Naive thymus-derived CD4-positive, alpha-beta T cell (primary cell): ENCODE measurements at regions not wholly inside any gene's neighbourhood (a gene's known extent, or its start where the extent isn't known, plus 50 kb on each side); places are given as distances from the start of the nearest gene placed in this dataset.

Experiments used
- ATAC-seq: fragments of 150-1000 bp; cut with Tn5 transposase; 2 replicates; pipeline ENCODE4 v1.10.0; 2021; ENCODE audit warnings: mild to moderate bottlenecking, moderate library complexity
- CTCF ChIA-PET: fragments of 350-600 bp; sonication (Branson Sonifier 250); formaldehyde crosslinking; loops from one replicate; lab custom pipeline; 2021; ENCODE audit warnings: antibody characterized with exemption; lab: Charles Lee
- POLR2A ChIA-PET: fragments of 350-600 bp; sonication (Branson Sonifier 250); formaldehyde crosslinking; loops from one replicate; lab custom pipeline; 2021; ENCODE audit warnings: antibody characterized with exemption, inconsistent platforms; lab: Charles Lee
- DNase-seq, 9 donors: peaks; one replicate each; pipeline versions ENCODE4 v3.0.0 to v3.0.0-alpha.2; 2020 to 2022; ENCODE audit warnings: mixed read lengths in 1 of 9
- H3K27ac ChIP-seq: one replicate; pipeline ENCODE4 v1.7.0; 2013; ENCODE audit warnings: mild to moderate bottlenecking, low read depth, low read length, moderate library complexity
- H3K27me3 ChIP-seq, 2 donors: one replicate each; pipeline ENCODE4 v1.7.0; 2013; ENCODE audit warnings: low read length in 2 of 2, mild to moderate bottlenecking in 2 of 2, moderate library complexity in 2 of 2; ENCODE audit not compliant: control insufficient read depth in 2 of 2, insufficient read depth in 2 of 2
- H3K36me3 ChIP-seq, 3 experiments: 1 replicate in 2 of 3; 2 replicates in 1 of 3; pipeline ENCODE4 v1.7.0; 2013; ENCODE audit warnings: low read length in 3 of 3, mild to moderate bottlenecking in 3 of 3, moderate library complexity in 1 of 3; ENCODE audit not compliant: insufficient read depth in 3 of 3, control insufficient read depth in 2 of 3
- H3K4me1 ChIP-seq, 2 donors: one replicate each; pipeline ENCODE4 v1.7.0; 2013; ENCODE audit warnings: low read length in 2 of 2, mild to moderate bottlenecking in 2 of 2, moderate library complexity in 1 of 2; ENCODE audit not compliant: control insufficient read depth in 2 of 2, insufficient read depth in 2 of 2
- H3K4me3 ChIP-seq: 2 replicates; pipeline ENCODE4 v1.7.0; 2013; ENCODE audit warnings: mild to moderate bottlenecking, low read length
- H3K9me3 ChIP-seq, 3 experiments: 1 replicate in 2 of 3; 2 replicates in 1 of 3; pipeline ENCODE4 v1.7.0; 2013; ENCODE audit warnings: low read length in 3 of 3; ENCODE audit not compliant: control insufficient read depth in 2 of 3
- H3K27ac Mint-ChIP-seq, 9 donors: one replicate each; pipeline ENCODE4 v1.8.0; 2020 to 2022; ENCODE audit warnings: mixed read lengths in 9 of 9, mild to moderate bottlenecking in 8 of 9, moderate library complexity in 5 of 9, inconsistent platforms in 2 of 9
- H3K27me3 Mint-ChIP-seq, 5 donors: one replicate each; pipeline ENCODE4 v1.8.0; 2021 to 2022; ENCODE audit warnings: mixed read lengths in 5 of 5, mild to moderate bottlenecking in 1 of 5
- H3K36me3 Mint-ChIP-seq, 5 donors: one replicate each; pipeline ENCODE4 v1.8.0; 2020 to 2022; ENCODE audit warnings: mixed read lengths in 5 of 5, mild to moderate bottlenecking in 3 of 5, inconsistent platforms in 1 of 5
- H3K4me1 Mint-ChIP-seq, 7 donors: one replicate each; pipeline ENCODE4 v1.8.0; 2020 to 2022; ENCODE audit warnings: mixed read lengths in 7 of 7, mild to moderate bottlenecking in 3 of 7, inconsistent platforms in 1 of 7
- H3K4me3 Mint-ChIP-seq, 10 donors: one replicate each; pipeline ENCODE4 v1.8.0; 2020 to 2022; ENCODE audit warnings: mild to moderate bottlenecking in 10 of 10, mixed read lengths in 10 of 10, moderate library complexity in 6 of 10, inconsistent platforms in 2 of 10
- H3K9me3 Mint-ChIP-seq, 11 donors: one replicate each; pipeline ENCODE4 v1.8.0; 2020 to 2022; ENCODE audit warnings: mixed read lengths in 11 of 11, mild to moderate bottlenecking in 4 of 11, inconsistent platforms in 1 of 11, moderate library complexity in 1 of 11
- intact Hi-C, 2 donors: fragments of 100-400 bp; cut with micrococcal nuclease; formaldehyde crosslinking; loops; one replicate each; pipeline ENCODE4 v1.15.1; 2023

GRCh38 chr4:32962100-32962499 lies 2241.9 kb downstream of the PCDH7 start:
- Histone ChIP-seq H3K36me3 (no peaks in the 10 kb centered on the region), H3K27ac (no peak overlapping the region), H3K4me3 (no peak overlapping the region), H3K9me3 (no peaks in the 10 kb centered on the region), H3K27me3 (no peaks in the 10 kb centered on the region), H3K4me1 (no peaks in the 10 kb centered on the region)
- ChIA-PET CTCF (no interaction called here), POLR2A (no interaction called here)
- ATAC-seq = no peak
- Mint-ChIP-seq H3K27ac (no peak overlapping the region), H3K4me3 (no peak overlapping the region), H3K9me3 (peaks cover 0 to 16% (median 2%) of the 10 kb centered on the region in 11 donors), H3K36me3 (no peaks in the 10 kb centered on the region), H3K4me1 (no peaks in the 10 kb centered on the region), H3K27me3 (no peaks in the 10 kb centered on the region)
- DNase-seq = no peak
- intact Hi-C loops = loop anchor here in 1 of 2 donors (10.0 kb wide), 1 partner anchor 63 kb away; no protein-coding TSS in a partner anchor

GRCh38 chr4:32985256-32985655 lies 2265.1 kb downstream of the PCDH7 start:
- DNase-seq = no peak
- ChIA-PET POLR2A (no interaction called here), CTCF (no interaction called here)
- Mint-ChIP-seq H3K9me3 (peaks cover 0 to 20% (median 5%) of the 10 kb centered on the region in 11 donors), H3K27me3 (no peaks in the 10 kb centered on the region), H3K4me1 (no peaks in the 10 kb centered on the region), H3K27ac (no peak overlapping the region), H3K36me3 (no peaks in the 10 kb centered on the region), H3K4me3 (no peak overlapping the region)
- intact Hi-C loops = no loop called here
- Histone ChIP-seq H3K9me3 (no peaks in the 10 kb centered on the region), H3K36me3 (no peaks in the 10 kb centered on the region), H3K4me3 (no peak overlapping the region), H3K27me3 (no peaks in the 10 kb centered on the region), H3K4me1 (no peaks in the 10 kb centered on the region), H3K27ac (no peak overlapping the region)
- ATAC-seq = no peak

GRCh38 chr4:32986236-32986635 lies 2266.1 kb downstream of the PCDH7 start:
- DNase-seq (no peak), ATAC-seq (no peak)
- Mint-ChIP-seq H3K27me3 (no peaks in the 10 kb centered on the region), H3K4me3 (no peak overlapping the region), H3K27ac (no peak overlapping the region), H3K4me1 (no peaks in the 10 kb centered on the region), H3K9me3 (peaks cover 0 to 14% (median 5%) of the 10 kb centered on the region in 11 donors), H3K36me3 (no peaks in the 10 kb centered on the region)
- H3K9me3 ChIP-seq = no peaks in the 10 kb centered on the region
- H3K27me3 ChIP-seq = no peaks in the 10 kb centered on the region
- no peaks in the 10 kb centered on the region for H3K36me3 ChIP-seq
- intact Hi-C loops = no loop called here
- POLR2A ChIA-PET = no interaction called here
- H3K27ac ChIP-seq = no peak overlapping the region
- CTCF ChIA-PET = no interaction called here
- no peak overlapping the region for H3K4me3 ChIP-seq
- no peaks in the 10 kb centered on the region for H3K4me1 ChIP-seq

GRCh38 chr4:32987111-32987510 lies 2266.9 kb downstream of the PCDH7 start:
- no peaks in the 10 kb centered on the region for H3K27me3 Mint-ChIP-seq

GRCh38 chr4:32988165-32988811 lies 2268.1 kb downstream of the PCDH7 start:
- peaks cover 0 to 11% (median 3%) of the 10 kb centered on the region in 11 donors for H3K9me3 Mint-ChIP-seq
- no peak overlapping the region for H3K27ac Mint-ChIP-seq
- ATAC-seq (no peak), DNase-seq (no peak)
- POLR2A ChIA-PET = no interaction called here
- intact Hi-C loops = no loop called here
- no peak overlapping the region for H3K4me3 ChIP-seq
- no peaks in the 10 kb centered on the region for H3K27me3 Mint-ChIP-seq
- no peaks in the 10 kb centered on the region for H3K36me3 ChIP-seq
- CTCF ChIA-PET = no interaction called here
- H3K4me1 ChIP-seq = no peaks in the 10 kb centered on the region
- no peaks in the 10 kb centered on the region for H3K9me3 ChIP-seq
- H3K27me3 ChIP-seq = no peaks in the 10 kb centered on the region
- H3K36me3 Mint-ChIP-seq = no peaks in the 10 kb centered on the region
- no peaks in the 10 kb centered on the region for H3K4me1 Mint-ChIP-seq
- no peak overlapping the region for H3K4me3 Mint-ChIP-seq
- H3K27ac ChIP-seq = no peak overlapping the region

More at GRCh38 chr4:32987111-32987510, 2266.9 kb downstream of the PCDH7 start:
- Mint-ChIP-seq H3K36me3 (no peaks in the 10 kb centered on the region), H3K4me1 (no peaks in the 10 kb centered on the region), H3K27ac (no peak overlapping the region), H3K9me3 (peaks cover 0 to 11% (median 4%) of the 10 kb centered on the region in 11 donors), H3K4me3 (no peak overlapping the region)
- ATAC-seq = no peak
- no peaks in the 10 kb centered on the region for H3K36me3 ChIP-seq
- intact Hi-C loops = no loop called here
- no peak overlapping the region for H3K27ac ChIP-seq
- ChIA-PET POLR2A (no interaction called here), CTCF (no interaction called here)
- no peaks in the 10 kb centered on the region for H3K27me3 ChIP-seq
- H3K4me3 ChIP-seq = no peak overlapping the region
- no peak for DNase-seq
- H3K4me1 ChIP-seq = no peaks in the 10 kb centered on the region
- no peaks in the 10 kb centered on the region for H3K9me3 ChIP-seq

GRCh38 chr4:32991663-32992062 lies 2271.5 kb downstream of the PCDH7 start:
- no peak overlapping the region for H3K4me3 ChIP-seq
- no peaks in the 10 kb centered on the region for H3K9me3 ChIP-seq
- no peak for ATAC-seq
- ChIA-PET POLR2A (no interaction called here), CTCF (no interaction called here)
- no peaks in the 10 kb centered on the region for H3K4me1 ChIP-seq
- DNase-seq = no peak
- Mint-ChIP-seq H3K27me3 (no peaks in the 10 kb centered on the region), H3K4me3 (no peak overlapping the region), H3K27ac (no peak overlapping the region), H3K36me3 (no peaks in the 10 kb centered on the region), H3K9me3 (peaks cover 0 to 9% (median 3%) of the 10 kb centered on the region in 11 donors), H3K4me1 (peaks cover 0 to 1% (median 0%) of the 10 kb centered on the region in 7 donors)
- H3K36me3 ChIP-seq = no peaks in the 10 kb centered on the region
- no peaks in the 10 kb centered on the region for H3K27me3 ChIP-seq
- intact Hi-C loops = no loop called here
- H3K27ac ChIP-seq = no peak overlapping the region
